ENCODE measurements at regions not wholly inside any gene's neighbourhood (a gene's known extent, or its start where the extent isn't known, plus 50 kb on each side); places are given as distances from the start of the nearest gene placed in this dataset.
"Not testable (repeated sequence)": the region's sequence is repeated elsewhere in the genome, so short reads cannot be mapped to it uniquely, and the experiment has no call there.

GRCh38 chr15:35182841-35183479 lies 97.9 kb upstream of the NANOGP8 start:
- in situ Hi-C loops (cut with MboI; ENCODE audit: low sequenced_read_pairs, unreplicated experiment): no loop called here

GRCh38 chr15:35181538-35181937 lies 96.4 kb upstream of the NANOGP8 start:
- no peak for TF ChIP-seq CTCF (IDR thresholded peaks at IDR 0.05; ENCODE audit: borderline replicate concordance, control extremely low read depth, extremely low read depth, insufficient read depth, missing control alignments)
- in situ Hi-C loops (cut with MboI; ENCODE audit: low sequenced_read_pairs, unreplicated experiment): no loop called here
- no peak for DNase-seq (ENCODE audit: low spot score)

More at GRCh38 chr15:35182841-35183479, 97.9 kb upstream of the NANOGP8 start:
- DNase-seq (ENCODE audit: low spot score): no peak
- TF ChIP-seq CTCF (IDR thresholded peaks at IDR 0.05; ENCODE audit: borderline replicate concordance, control extremely low read depth, extremely low read depth, insufficient read depth, missing control alignments): no peak

GRCh38 chr15:35179739-35180138 lies 94.6 kb upstream of the NANOGP8 start:
- no peak for TF ChIP-seq CTCF (IDR thresholded peaks at IDR 0.05; ENCODE audit: borderline replicate concordance, control extremely low read depth, extremely low read depth, insufficient read depth, missing control alignments)
- in situ Hi-C loops (cut with MboI; ENCODE audit: low sequenced_read_pairs, unreplicated experiment): no loop called here
- DNase-seq (ENCODE audit: low spot score): no peak

- in situ Hi-C loops (cut with MboI; ENCODE audit: low sequenced_read_pairs, unreplicated experiment); DNase-seq (ENCODE audit: low spot score): not testable (repeated sequence)
These were observed 93.1 kb upstream of the NANOGP8 start for GRCh38 chr15:35178186-35178585.

- DNase-seq (ENCODE audit: low spot score): no peak
- no peak for TF ChIP-seq CTCF (IDR thresholded peaks at IDR 0.05; ENCODE audit: borderline replicate concordance, control extremely low read depth, extremely low read depth, insufficient read depth, missing control alignments)
- in situ Hi-C loops (cut with MboI; ENCODE audit: low sequenced_read_pairs, unreplicated experiment): no loop called here
These were observed 89.9 kb upstream of the NANOGP8 start for GRCh38 chr15:35174948-35175347.

- DNase-seq (ENCODE audit: low spot score): no peak
- no peak for TF ChIP-seq CTCF (IDR thresholded peaks at IDR 0.05; ENCODE audit: borderline replicate concordance, control extremely low read depth, extremely low read depth, insufficient read depth, missing control alignments)
- in situ Hi-C loops (cut with MboI; ENCODE audit: low sequenced_read_pairs, unreplicated experiment): no loop called here
These were observed 88.5 kb upstream of the NANOGP8 start for GRCh38 chr15:35173444-35174118.

- TF ChIP-seq CTCF (IDR thresholded peaks at IDR 0.05; ENCODE audit: borderline replicate concordance, control extremely low read depth, extremely low read depth, insufficient read depth, missing control alignments): no peak
- in situ Hi-C loops (cut with MboI; ENCODE audit: low sequenced_read_pairs, unreplicated experiment): no loop called here
- DNase-seq (ENCODE audit: low spot score): no peak
These were observed 85.1 kb upstream of the NANOGP8 start for GRCh38 chr15:35170207-35170606.

All from GM13976 (cell line).